ENCODE measurements at regions not wholly inside any gene's neighbourhood (a gene's known extent, or its start where the extent isn't known, plus 50 kb on each side); places are given as distances from the start of the nearest gene placed in this dataset.

DNA sequence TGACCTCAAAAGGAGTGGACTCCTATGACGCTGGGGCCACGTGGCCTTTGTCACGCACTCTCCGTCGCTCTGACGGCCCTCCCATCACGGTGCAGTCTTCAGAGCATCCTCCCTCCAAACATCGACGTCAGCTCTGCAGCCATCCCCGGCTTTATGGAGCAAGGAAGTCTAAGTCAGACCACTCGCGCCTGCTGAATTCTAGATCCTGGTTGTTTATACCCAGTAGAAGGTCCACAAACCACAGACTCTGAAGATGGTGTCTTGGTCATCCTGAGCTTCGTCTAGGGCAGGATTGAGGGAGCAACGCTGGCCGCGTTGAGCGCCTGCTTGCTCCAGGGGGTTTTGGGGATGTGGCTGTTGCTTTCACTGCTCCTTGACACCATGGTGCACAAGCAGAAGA lies 228.0 kb upstream of the SALL3 start:
- TF ChIP-seq FOXP2 (optimal IDR thresholded peaks at IDR 0.05; ENCODE audit: borderline replicate concordance, extremely low read depth, extremely low read length, insufficient read depth), result no peak
- no peak for TF ChIP-seq POLR2AphosphoS5 (IDR thresholded peaks at IDR 0.05; ENCODE audit: low read depth, low read length)
- TF ChIP-seq TAF1 (IDR thresholded peaks at IDR 0.05; ENCODE audit: borderline replicate concordance, insufficient read depth, low read length), result no peak
